Upper lobe of left lung (tissue), 6 donors: ENCODE measurements at regions not wholly inside any gene's neighbourhood (a gene's known extent, or its start where the extent isn't known, plus 50 kb on each side); places are given as distances from the start of the nearest gene placed in this dataset.

Experiments used
- ATAC-seq, 2 donors: fragments of 200-7000 bp; cut with Tn5 transposase; one replicate each; pipeline ENCODE4 v1.9.1; 2022; ENCODE audit warnings: mild to moderate bottlenecking in 2 of 2, moderate library complexity in 2 of 2; ENCODE audit not compliant: low FRiP score in 2 of 2
- DNase-seq, 2 donors: peaks; one replicate each; pipeline ENCODE4 v3.0.0-alpha.2; 2019 to 2020
- H3K27ac ChIP-seq, 4 donors: fragments of 200-600 bp; sonication (generic); one replicate each; pipeline ENCODE4 v1.5.1; 2016 to 2019
- H3K27me3 ChIP-seq, 4 donors: fragments of 200-600 bp; sonication (generic); one replicate each; pipeline ENCODE4 v1.5.1; 2017 to 2019
- H3K36me3 ChIP-seq, 4 donors: fragments of 200-600 bp; sonication (generic); one replicate each; pipeline ENCODE4 v1.5.1; 2016 to 2019
- H3K4me1 ChIP-seq, 4 donors: fragments of 200-600 bp; sonication (generic); one replicate each; pipeline ENCODE4 v1.5.1; 2018 to 2019
- H3K4me3 ChIP-seq, 4 donors: fragments of 200-600 bp; sonication (generic); one replicate each; pipeline ENCODE4 v1.5.1; 2017 to 2019; ENCODE audit warnings: mild to moderate bottlenecking in 2 of 4, moderate library complexity in 1 of 4
- H3K9me3 ChIP-seq, 4 donors: fragments of 200-600 bp; sonication (generic); one replicate each; pipeline ENCODE4 v1.5.1; 2018 to 2019
- CTCF ChIP-seq, 6 experiments: fragments of 450-650 bp in 4 of 6; fragments of 200-600 bp in 2 of 6; sonication (generic) in 2 of 6; IDR thresholded peaks; one replicate each; pipeline ENCODE4 v1.5.1; 2016 to 2019; ENCODE audit warnings: antibody characterized with exemption in 6 of 6
- EP300 ChIP-seq, 4 donors: sonication (generic); formaldehyde crosslinking; IDR thresholded peaks; one replicate each; pipeline ENCODE4 v1.5.1; 2017; ENCODE audit warnings: antibody characterized with exemption in 4 of 4, control low read depth in 2 of 4
- POLR2A ChIP-seq, 4 donors: fragments of 450-650 bp; IDR thresholded peaks; one replicate each; pipeline ENCODE4 v1.5.1; 2016 to 2017; ENCODE audit warnings: antibody characterized with exemption in 4 of 4, mild to moderate bottlenecking in 2 of 4
- POLR2AphosphoS5 ChIP-seq, 2 donors: sonication (generic); formaldehyde crosslinking; IDR thresholded peaks; one replicate each; pipeline ENCODE4 v1.5.1; 2017; ENCODE audit warnings: antibody characterized with exemption in 2 of 2
- WGBS, 2 donors: methylation state at CpG; one replicate each; pipeline ENCODE4 v1.1.5; 2017 to 2018; 5-methylcytosine and 5-hydroxymethylcytosine counted together
- donor health status: DM: no; HTN: no; CAD: no; lungs with moderate emphysema.
- donor health status: DM: no; HTN: yes; CAD: no; lungs with severe emphysema.

GRCh38 chr4:187193141-187193540, 469.5 kb upstream of the FAT1 start:
- TF ChIP-seq POLR2AphosphoS5 (IDR thresholded peaks at IDR 0.05) (no peak), POLR2A (IDR thresholded peaks at IDR 0.05) (no peak), EP300 (IDR thresholded peaks at IDR 0.05) (no peak), CTCF (IDR thresholded peaks at IDR 0.05) (no peak)
- H3K36me3 ChIP-seq = no peaks in the 10 kb centered on the region
- no peak overlapping the region for H3K27ac ChIP-seq
- H3K4me1 ChIP-seq = no peaks in the 10 kb centered on the region
- H3K9me3 ChIP-seq = no peaks in the 10 kb centered on the region
- ATAC-seq = no peak
- 55 to 56% methylated on average over 3 of the region's 3 CpGs for WGBS, 2 donors
- no peak for DNase-seq
- H3K4me3 ChIP-seq = no peak overlapping the region
- H3K27me3 ChIP-seq = no peaks in the 10 kb centered on the region

DNA sequence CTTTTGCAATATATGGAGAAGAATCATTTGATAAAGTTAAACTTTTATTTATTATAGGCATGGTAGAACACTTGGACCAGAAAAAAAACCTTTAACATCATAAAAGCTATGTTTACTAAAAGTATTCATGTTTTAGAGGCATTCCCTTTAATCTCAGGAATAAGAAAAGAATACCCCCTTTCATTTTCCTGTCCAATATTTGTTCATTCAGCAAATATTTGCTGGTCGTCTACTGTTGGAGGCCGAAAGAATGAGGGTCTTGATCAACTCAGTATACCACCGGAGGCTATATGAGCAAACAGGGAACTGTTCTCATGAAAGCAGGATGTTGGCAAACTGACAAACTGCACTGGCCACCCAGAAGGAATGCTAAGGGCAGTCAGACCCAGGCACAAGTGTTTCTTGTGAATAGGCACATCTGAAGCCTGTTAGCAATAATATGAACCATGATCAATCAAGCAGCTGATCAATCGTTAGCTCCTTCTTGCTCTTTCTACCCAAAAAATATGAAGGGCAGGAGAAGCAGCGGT, 480.8 kb upstream of the FAT1 start:
- WGBS, 2 donors = 50% methylated on average over 5 of the region's 5 CpGs
- Histone ChIP-seq H3K27ac (no peak overlapping the region), H3K36me3 (no peaks in the 10 kb centered on the region), H3K9me3 (peaks cover 0 to 9% (median 3%) of the 10 kb centered on the region in 4 donors), H3K27me3 (no peaks in the 10 kb centered on the region), H3K4me1 (no peaks in the 10 kb centered on the region), H3K4me3 (no peak overlapping the region)
- TF ChIP-seq CTCF (IDR thresholded peaks at IDR 0.05) (no peak), POLR2AphosphoS5 (IDR thresholded peaks at IDR 0.05) (no peak)
- peak in 1 of 2 donors; percentile 54 for DNase-seq
- no peak for ATAC-seq

GRCh38 chr4:187207931-187208330, 484.3 kb upstream of the FAT1 start:
- no peak for ATAC-seq
- no peaks in the 10 kb centered on the region for H3K27me3 ChIP-seq
- TF ChIP-seq POLR2A (IDR thresholded peaks at IDR 0.05) (no peak), POLR2AphosphoS5 (IDR thresholded peaks at IDR 0.05) (no peak), EP300 (IDR thresholded peaks at IDR 0.05) (no peak), CTCF (IDR thresholded peaks at IDR 0.05) (no peak)
- no peak overlapping the region for H3K27ac ChIP-seq
- H3K4me1 ChIP-seq = no peaks in the 10 kb centered on the region
- no peak overlapping the region for H3K4me3 ChIP-seq
- DNase-seq = no peak
- no peaks in the 10 kb centered on the region for H3K36me3 ChIP-seq
- WGBS, 2 donors = 64 to 80% methylated on average over 3 of the region's 3 CpGs
- no peaks in the 10 kb centered on the region for H3K9me3 ChIP-seq

- 55 to 70% methylated on average over 2 of the region's 2 CpGs for WGBS, 2 donors
- TF ChIP-seq POLR2AphosphoS5 (IDR thresholded peaks at IDR 0.05) = no peak
- no peak for TF ChIP-seq POLR2A (IDR thresholded peaks at IDR 0.05)
- TF ChIP-seq CTCF (IDR thresholded peaks at IDR 0.05) = no peak
- TF ChIP-seq EP300 (IDR thresholded peaks at IDR 0.05) = no peak
Observed at GRCh38 chr4:187208651-187209050, 485.0 kb upstream of the FAT1 start.

GRCh38 chr4:187209921-187210613, 486.4 kb upstream of the FAT1 start:
- Histone ChIP-seq H3K9me3 (no peaks in the 10 kb centered on the region), H3K36me3 (no peaks in the 10 kb centered on the region), H3K4me3 (no peak overlapping the region), H3K4me1 (no peaks in the 10 kb centered on the region), H3K27me3 (no peaks in the 10 kb centered on the region), H3K27ac (no peak overlapping the region)
- TF ChIP-seq POLR2AphosphoS5 (IDR thresholded peaks at IDR 0.05) = no peak
- no peak for TF ChIP-seq POLR2A (IDR thresholded peaks at IDR 0.05)
- no peak for TF ChIP-seq CTCF (IDR thresholded peaks at IDR 0.05)
- no peak for ATAC-seq
- WGBS, 2 donors = 78 to 81% methylated on average over 11 of the region's 11 CpGs
- no peak for DNase-seq

More at GRCh38 chr4:187208651-187209050, 485.0 kb upstream of the FAT1 start:
- ATAC-seq (no peak), DNase-seq (no peak)
- H3K4me3 ChIP-seq = no peak overlapping the region
- H3K9me3 ChIP-seq = no peaks in the 10 kb centered on the region
- H3K27ac ChIP-seq = no peak overlapping the region
- no peaks in the 10 kb centered on the region for H3K36me3 ChIP-seq
- no peaks in the 10 kb centered on the region for H3K4me1 ChIP-seq
- H3K27me3 ChIP-seq = no peaks in the 10 kb centered on the region
